Mammary epithelial cell (primary cell): ENCODE measurements at regions not wholly inside any gene's neighbourhood (a gene's known extent, or its start where the extent isn't known, plus 50 kb on each side); places are given as distances from the start of the nearest gene placed in this dataset.

Experiments used
- EZH2 ChIP-seq: IDR thresholded peaks from 2 replicates; pipeline ENCODE4 v1.6.1; 2012; ENCODE audit warnings: low read length, inconsistent platforms, borderline replicate concordance
- TF ChIP-seq, protein P1 (sequence below), 2 donors: IDR thresholded peaks in 1 of 2; conservative IDR thresholded peaks in 1 of 2; 2 replicates each; pipeline ENCODE4 v1.5.1; 2011 to 2012; ENCODE audit warnings: inconsistent platforms in 2 of 2, low read length in 2 of 2, mild to moderate bottlenecking in 2 of 2, control low read depth in 1 of 2, low read depth in 1 of 2; ENCODE audit not compliant: insufficient read depth in 1 of 2; ENCODE audit errors: extremely low read depth in 1 of 2

DNA sequence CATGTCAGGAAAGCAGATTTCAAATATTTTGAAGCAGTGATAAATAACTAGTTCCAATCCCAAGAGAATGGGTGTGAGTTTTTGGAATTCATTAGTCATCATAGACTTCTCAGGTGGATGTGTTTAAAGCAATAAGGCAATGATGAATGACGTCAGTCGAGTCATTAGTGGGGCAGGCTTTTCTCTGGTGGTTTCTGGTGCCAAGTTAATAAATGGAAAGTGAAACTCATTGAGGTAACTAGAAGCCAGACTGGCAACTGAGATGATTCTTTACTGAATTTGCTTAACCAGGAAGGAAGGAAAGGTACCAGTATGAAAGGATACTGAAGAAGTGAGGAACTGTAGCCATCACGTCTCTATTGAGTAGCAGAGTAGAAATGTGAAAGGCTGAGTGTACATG lies 311.0 kb downstream of the GPAM start:
- TF ChIP-seq, protein P1, sequence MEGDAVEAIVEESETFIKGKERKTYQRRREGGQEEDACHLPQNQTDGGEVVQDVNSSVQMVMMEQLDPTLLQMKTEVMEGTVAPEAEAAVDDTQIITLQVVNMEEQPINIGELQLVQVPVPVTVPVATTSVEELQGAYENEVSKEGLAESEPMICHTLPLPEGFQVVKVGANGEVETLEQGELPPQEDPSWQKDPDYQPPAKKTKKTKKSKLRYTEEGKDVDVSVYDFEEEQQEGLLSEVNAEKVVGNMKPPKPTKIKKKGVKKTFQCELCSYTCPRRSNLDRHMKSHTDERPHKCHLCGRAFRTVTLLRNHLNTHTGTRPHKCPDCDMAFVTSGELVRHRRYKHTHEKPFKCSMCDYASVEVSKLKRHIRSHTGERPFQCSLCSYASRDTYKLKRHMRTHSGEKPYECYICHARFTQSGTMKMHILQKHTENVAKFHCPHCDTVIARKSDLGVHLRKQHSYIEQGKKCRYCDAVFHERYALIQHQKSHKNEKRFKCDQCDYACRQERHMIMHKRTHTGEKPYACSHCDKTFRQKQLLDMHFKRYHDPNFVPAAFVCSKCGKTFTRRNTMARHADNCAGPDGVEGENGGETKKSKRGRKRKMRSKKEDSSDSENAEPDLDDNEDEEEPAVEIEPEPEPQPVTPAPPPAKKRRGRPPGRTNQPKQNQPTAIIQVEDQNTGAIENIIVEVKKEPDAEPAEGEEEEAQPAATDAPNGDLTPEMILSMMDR (conservative IDR thresholded peaks at IDR 0.05 in 1 of 2, IDR thresholded peaks at IDR 0.05 in 1 of 2; ENCODE audit: extremely low read depth in 1 of 2, insufficient read depth in 1 of 2, low read depth in 1 of 2, low read length in 2 of 2) = no peak
- no peak for TF ChIP-seq EZH2
